Mesodermal cell (in vitro differentiated cells): ENCODE measurements at regions not wholly inside any gene's neighbourhood (a gene's known extent, or its start where the extent isn't known, plus 50 kb on each side); places are given as distances from the start of the nearest gene placed in this dataset.
"Not testable (repeated sequence)": the region's sequence is repeated elsewhere in the genome, so short reads cannot be mapped to it uniquely, and the experiment has no call there.

ENCODE experiments used
- H3K27ac ChIP-seq: 2 replicates; pipeline ENCODE4 v1.7.0; 2013; ENCODE audit warnings: mild to moderate bottlenecking, low read depth, low read length, moderate library complexity; ENCODE audit not compliant: severe bottlenecking
- H3K36me3 ChIP-seq: 2 replicates; pipeline ENCODE4 v1.7.1; 2013; ENCODE audit warnings: mild to moderate bottlenecking, low read length, moderate library complexity; ENCODE audit not compliant: control insufficient read depth, insufficient read depth
- H3K4me1 ChIP-seq: one replicate; pipeline ENCODE4 v1.7.1; 2013; ENCODE audit warnings: mild to moderate bottlenecking, low read length; ENCODE audit not compliant: insufficient read depth, control insufficient read depth, poor library complexity, severe bottlenecking
- H3K4me3 ChIP-seq: 2 replicates; pipeline ENCODE4 v1.7.0; 2013; ENCODE audit warnings: low read length, control low read depth, mild to moderate bottlenecking; ENCODE audit not compliant: insufficient read depth, poor library complexity, severe bottlenecking; ENCODE audit errors: extremely low read depth
- H3K9me3 ChIP-seq: 2 replicates; pipeline ENCODE4 v1.7.1; 2013; ENCODE audit warnings: mild to moderate bottlenecking, low read length, moderate library complexity; ENCODE audit not compliant: control insufficient read depth
- WGBS, 2 experiments: methylation state at CpG; one replicate each; pipeline ENCODE4 v1.1.5; 2013; ENCODE audit warnings: missing lambda C conversion rate in 2 of 2; ENCODE audit not compliant: insufficient coverage in 2 of 2; 5-methylcytosine and 5-hydroxymethylcytosine counted together

GRCh38 chr2:167572883-167573619 lies 674.3 kb downstream of the STK39 start:
- WGBS, 2 experiments, result no CpG with 5 or more reads among the region's 1 CpG
- no peaks in the 10 kb centered on the region for H3K36me3 ChIP-seq
- no peaks in the 10 kb centered on the region for H3K9me3 ChIP-seq
- no peak overlapping the region for H3K4me3 ChIP-seq
- H3K27ac ChIP-seq, result no peak overlapping the region
- H3K4me1 ChIP-seq, result no peaks in the 10 kb centered on the region

- no peaks in the 10 kb centered on the region for H3K9me3 ChIP-seq
- no peak overlapping the region for H3K27ac ChIP-seq
- no peaks in the 10 kb centered on the region for H3K4me1 ChIP-seq
- no CpG with 5 or more reads among the region's 3 CpGs for WGBS, 2 experiments
- no peak overlapping the region for H3K4me3 ChIP-seq
- no peaks in the 10 kb centered on the region for H3K36me3 ChIP-seq
These were observed 677.0 kb downstream of the STK39 start for GRCh38 chr2:167570370-167570769.

- H3K4me3 ChIP-seq, H3K27ac ChIP-seq, H3K4me1 ChIP-seq, H3K9me3 ChIP-seq, H3K36me3 ChIP-seq: not testable (repeated sequence)
- WGBS, 2 experiments, result 90 to 98% methylated on average over 2 to 9 of the region's 66 CpGs
These were observed 675.8 kb downstream of the XIRP2 start for GRCh38 chr2:167563885-167564619.

GRCh38 chr2:167558272-167558991 lies 670.2 kb downstream of the XIRP2 start:
- not testable (repeated sequence) for H3K9me3 ChIP-seq, H3K4me1 ChIP-seq, H3K27ac ChIP-seq, H3K4me3 ChIP-seq
- H3K36me3 ChIP-seq, result peaks cover 28% of the 10 kb centered on the region
- WGBS, 2 experiments, result 93 to 96% methylated on average over 14 to 16 of the region's 20 CpGs

GRCh38 chr2:167555098-167555720 lies 666.9 kb downstream of the XIRP2 start:
- H3K27ac ChIP-seq, result no peak overlapping the region
- H3K4me1 ChIP-seq, result no peaks in the 10 kb centered on the region
- peaks cover 28% of the 10 kb centered on the region for H3K36me3 ChIP-seq
- whole genome bisulfite sequencing, 2 experiments, result 100% methylated on average over 1 of the region's 2 CpGs
- no peak overlapping the region for H3K4me3 ChIP-seq
- peaks cover 9% of the 10 kb centered on the region for H3K9me3 ChIP-seq

GRCh38 chr2:167553635-167554034 lies 665.4 kb downstream of the XIRP2 start:
- no peaks in the 10 kb centered on the region for H3K4me1 ChIP-seq
- H3K27ac ChIP-seq, result no peak overlapping the region
- peaks cover 9% of the 10 kb centered on the region for H3K9me3 ChIP-seq
- peaks cover 28% of the 10 kb centered on the region for H3K36me3 ChIP-seq
- H3K4me3 ChIP-seq, result no peak overlapping the region
- 75 to 83% methylated on average over 2 of the region's 2 CpGs for WGBS, 2 experiments

GRCh38 chr2:167551416-167551815 lies 663.1 kb downstream of the XIRP2 start:
- no peaks in the 10 kb centered on the region for H3K9me3 ChIP-seq
- no peak overlapping the region for H3K27ac ChIP-seq
- peaks cover 12% of the 10 kb centered on the region for H3K36me3 ChIP-seq
- H3K4me1 ChIP-seq, result no peaks in the 10 kb centered on the region
- WGBS, 2 experiments, result 89 to 90% methylated on average over 3 of the region's 4 CpGs
- H3K4me3 ChIP-seq, result no peak overlapping the region

GRCh38 chr2:167550448-167550847 lies 662.2 kb downstream of the XIRP2 start:
- H3K4me3 ChIP-seq, result no peak overlapping the region
- no peak overlapping the region for H3K27ac ChIP-seq
- H3K4me1 ChIP-seq, result no peaks in the 10 kb centered on the region
- no CpG with 5 or more reads among the region's 1 CpG for WGBS, 2 experiments
- H3K36me3 ChIP-seq, result peaks cover 7% of the 10 kb centered on the region
- H3K9me3 ChIP-seq, result no peaks in the 10 kb centered on the region

- WGBS, 2 experiments, result 80 to 86% methylated on average over 1 of the region's 2 CpGs
- Histone ChIP-seq H3K4me1 (no peaks in the 10 kb centered on the region), H3K27ac (no peak overlapping the region), H3K4me3 (no peak overlapping the region), H3K36me3 (no peaks in the 10 kb centered on the region), H3K9me3 (no peaks in the 10 kb centered on the region)
These were observed 660.1 kb downstream of the XIRP2 start for GRCh38 chr2:167548396-167548795.

GRCh38 chr2:167544602-167545001 lies 656.3 kb downstream of the XIRP2 start:
- Histone ChIP-seq H3K27ac (no peak overlapping the region), H3K4me1 (no peaks in the 10 kb centered on the region), H3K36me3 (no peaks in the 10 kb centered on the region), H3K4me3 (no peak overlapping the region), H3K9me3 (no peaks in the 10 kb centered on the region)
- WGBS, 2 experiments, result 96% methylated on average over 17 to 18 of the region's 19 CpGs
